Endometrial microvascular endothelial cells (primary cell): ENCODE measurements at regions not wholly inside any gene's neighbourhood (a gene's known extent, or its start where the extent isn't known, plus 50 kb on each side); places are given as distances from the start of the nearest gene placed in this dataset.

Experiments
- in situ Hi-C: cut with HindIII; loops from 2 replicates; pipeline ENCODE4 v1.10.0; 2017; ENCODE audit warnings: low sequenced_read_pairs, low pct_unique_long_range_greater_than_20kb; ENCODE audit errors: inconsistent ontology term

DNA sequence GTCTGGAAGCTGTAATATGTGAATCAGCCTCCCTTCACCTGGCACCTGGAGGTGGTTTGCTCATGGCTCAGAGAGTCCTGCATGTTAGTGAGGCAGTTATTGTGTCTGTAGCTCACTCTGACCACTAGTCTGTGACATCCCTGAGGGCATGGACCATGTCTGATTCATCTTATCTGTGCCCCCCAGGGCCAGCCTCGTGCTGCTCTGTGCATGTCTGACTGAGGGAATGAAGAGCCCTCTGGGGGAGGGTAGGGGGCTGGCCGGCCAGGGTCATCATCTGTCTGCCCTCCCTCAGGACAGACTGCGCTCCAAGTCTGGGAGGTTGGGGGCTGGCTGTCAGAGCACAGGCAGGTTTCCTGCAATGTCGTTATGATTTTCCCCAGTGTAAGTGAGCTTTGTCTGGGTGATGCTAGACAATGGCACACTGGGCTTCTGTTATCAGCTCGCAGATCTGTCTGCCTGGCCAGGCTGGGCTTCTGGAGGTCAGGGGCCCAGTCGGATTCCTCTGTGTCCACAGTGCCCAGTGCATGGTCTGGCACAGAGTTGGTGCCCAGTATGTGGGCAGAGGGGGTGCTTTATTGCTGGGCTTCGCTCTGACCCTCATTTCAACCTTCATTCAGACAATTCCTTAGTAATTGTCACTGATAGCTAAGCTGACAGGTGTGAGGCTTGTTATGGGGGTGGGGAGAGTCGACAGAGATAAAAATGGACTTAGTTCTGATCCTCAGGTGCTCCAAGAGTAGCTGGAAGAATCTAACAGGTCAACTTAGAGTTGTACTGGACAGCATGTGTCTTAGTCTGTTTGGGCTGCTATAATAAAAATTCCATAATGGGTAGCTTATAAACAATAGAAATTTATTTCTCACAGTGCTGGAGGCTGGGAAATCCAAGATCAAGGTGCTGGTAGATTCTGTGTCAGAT, 85.7 kb upstream of the SHB start:
- in situ Hi-C loops = loop anchor here (25.0 kb wide), 2 partner anchors 92 to 183 kb away; partner anchors contain the start of gene SHB

DNA sequence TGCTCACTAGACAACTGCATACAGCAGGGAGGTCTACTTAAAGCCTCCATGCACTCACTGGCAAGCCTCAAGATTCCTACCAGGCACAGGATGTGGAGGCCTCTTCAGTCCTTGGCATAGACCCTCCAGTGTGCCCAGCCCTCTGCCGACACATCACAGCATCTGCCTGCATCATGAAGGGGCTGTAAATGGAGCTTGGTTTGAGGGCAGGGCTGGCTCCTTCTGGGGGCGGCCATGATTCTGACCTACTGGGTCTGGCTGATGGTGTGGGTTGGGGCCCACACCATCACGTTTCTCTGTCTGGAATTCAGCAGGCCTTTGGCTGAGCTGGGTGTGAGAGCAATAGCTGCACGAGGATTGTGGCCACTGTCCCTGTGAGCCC, 84.9 kb upstream of the SHB start:
- in situ Hi-C loops = loop anchor here (25.0 kb wide), 2 partner anchors 92 to 183 kb away; partner anchors contain the start of gene SHB

DNA sequence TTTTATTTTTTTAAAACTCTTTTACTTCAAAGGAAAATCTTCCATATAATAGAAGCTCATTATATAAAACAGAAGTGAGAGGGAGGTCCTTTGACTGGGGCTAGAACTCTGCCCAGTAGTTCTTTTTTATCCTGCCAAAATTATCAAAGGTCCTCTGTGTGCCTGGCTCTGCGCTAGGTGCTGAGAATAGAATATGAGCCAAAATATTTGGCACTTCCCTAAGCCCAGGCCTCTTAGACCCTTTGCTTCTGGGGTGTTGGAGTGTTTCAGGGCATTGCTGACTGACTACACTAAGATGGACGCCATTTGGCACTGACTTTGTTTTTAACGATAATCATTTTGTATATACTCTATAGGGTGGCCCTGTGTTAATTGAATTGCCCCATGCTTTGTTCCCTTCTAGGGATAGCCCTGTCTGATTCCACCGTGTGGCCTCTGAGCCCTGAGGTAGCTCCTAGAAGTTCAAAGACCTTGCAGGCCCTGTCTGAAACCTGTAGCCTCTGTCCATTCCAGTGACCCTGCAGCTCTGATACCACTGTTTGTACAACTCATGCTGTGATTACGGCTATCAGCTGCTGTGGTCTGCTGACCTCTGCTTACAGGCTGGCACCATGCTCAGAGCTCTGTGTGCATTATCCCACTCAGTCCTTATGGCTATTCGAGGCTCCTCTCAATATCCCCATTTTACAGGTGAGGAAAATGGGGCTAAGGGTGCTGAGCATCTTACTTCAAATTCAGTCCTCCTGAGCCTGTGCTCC, 84.3 kb upstream of the SHB start:
- in situ Hi-C loops = loop anchor here (25.0 kb wide), 2 partner anchors 91 to 184 kb away; partner anchors contain the start of gene SHB

DNA sequence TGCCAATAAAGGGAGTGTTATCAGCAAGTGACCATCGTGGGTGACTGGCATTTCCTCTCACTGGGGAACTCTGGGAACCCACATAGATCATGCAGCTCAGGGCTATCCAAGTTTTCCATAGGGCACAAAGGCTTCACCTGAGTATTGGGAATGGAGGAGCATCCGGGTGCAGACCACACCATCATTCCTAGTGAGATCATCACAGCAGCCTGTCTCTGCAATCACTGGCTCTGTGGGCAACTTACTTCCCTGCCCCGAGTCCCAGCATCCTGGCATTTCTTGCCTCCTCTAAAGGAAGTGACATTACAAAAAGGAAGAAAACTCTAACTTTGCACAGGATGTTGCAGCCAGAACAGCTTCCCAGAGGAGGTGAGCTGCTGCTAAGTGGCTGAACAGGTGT, 80.6 kb upstream of the SHB start:
- in situ Hi-C loops = loop anchor here (25.0 kb wide), 2 partner anchors 87 to 188 kb away; partner anchors contain the start of gene SHB

DNA sequence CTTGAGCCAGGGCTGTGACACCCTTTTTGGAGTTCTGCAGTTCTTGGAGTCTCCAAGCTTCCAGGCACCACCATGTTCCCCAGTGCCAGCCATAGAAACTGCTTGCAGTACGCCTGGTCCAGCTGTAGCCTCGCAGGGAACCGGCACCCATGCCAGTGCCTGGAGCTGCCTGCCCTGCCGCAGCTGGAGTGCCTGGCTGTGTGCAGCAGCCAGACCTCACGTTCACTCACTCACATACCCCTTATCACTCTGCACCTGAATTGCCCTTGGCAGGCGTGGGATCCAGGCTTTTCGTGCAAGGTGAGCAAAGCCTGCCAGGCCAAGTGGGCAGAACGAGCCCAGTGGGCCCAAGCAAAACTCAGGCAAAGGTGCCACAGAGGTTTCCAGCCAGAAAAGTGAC, 77.8 kb upstream of the SHB start:
- in situ Hi-C loops = no loop called here

DNA sequence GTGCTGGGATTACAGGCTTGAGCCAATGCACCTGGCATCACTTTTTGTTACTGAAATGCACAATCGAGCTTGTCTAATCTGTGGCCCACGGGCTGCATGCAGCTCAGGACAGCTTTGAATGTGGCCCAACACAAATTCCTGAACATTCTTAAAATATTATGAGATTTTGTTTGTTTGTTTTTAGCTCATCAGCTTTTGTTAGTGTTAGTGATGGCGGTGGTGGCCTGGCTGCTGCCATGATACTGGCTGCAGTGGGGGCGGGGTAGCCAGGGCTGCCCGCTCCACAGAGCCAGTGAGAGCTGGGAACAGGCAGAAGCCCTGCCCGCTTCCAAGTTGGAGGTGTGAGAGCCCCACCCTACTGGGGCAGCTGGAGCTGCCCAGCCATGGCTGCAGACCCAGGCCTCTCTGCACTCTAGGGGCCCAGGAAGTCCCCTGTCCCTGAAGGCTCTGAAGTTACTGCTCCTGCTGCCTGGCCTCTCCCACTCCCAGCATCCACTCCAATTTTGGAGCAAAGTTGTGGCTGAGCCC, 76.6 kb upstream of the SHB start:
- in situ Hi-C loops = no loop called here

DNA sequence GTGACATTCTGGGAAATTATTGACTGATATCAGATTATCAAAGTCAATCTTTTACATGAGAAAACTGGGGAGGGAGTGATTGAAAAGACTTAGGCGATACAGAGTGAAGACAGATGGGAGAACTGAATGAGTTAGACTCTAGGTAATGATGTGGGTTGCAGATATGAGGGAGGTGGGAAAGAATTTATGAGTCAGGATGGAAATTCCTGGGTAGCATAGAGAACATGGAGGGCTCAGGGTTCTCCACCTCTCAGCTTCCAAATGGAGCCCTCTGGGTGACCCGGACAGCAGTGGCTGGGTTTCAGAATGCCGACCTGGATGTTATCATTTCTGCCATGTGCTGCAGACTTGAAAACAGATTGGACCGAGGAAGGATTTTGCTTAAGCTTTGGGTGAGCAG, 75.4 kb upstream of the SHB start:
- in situ Hi-C loops = no loop called here

DNA sequence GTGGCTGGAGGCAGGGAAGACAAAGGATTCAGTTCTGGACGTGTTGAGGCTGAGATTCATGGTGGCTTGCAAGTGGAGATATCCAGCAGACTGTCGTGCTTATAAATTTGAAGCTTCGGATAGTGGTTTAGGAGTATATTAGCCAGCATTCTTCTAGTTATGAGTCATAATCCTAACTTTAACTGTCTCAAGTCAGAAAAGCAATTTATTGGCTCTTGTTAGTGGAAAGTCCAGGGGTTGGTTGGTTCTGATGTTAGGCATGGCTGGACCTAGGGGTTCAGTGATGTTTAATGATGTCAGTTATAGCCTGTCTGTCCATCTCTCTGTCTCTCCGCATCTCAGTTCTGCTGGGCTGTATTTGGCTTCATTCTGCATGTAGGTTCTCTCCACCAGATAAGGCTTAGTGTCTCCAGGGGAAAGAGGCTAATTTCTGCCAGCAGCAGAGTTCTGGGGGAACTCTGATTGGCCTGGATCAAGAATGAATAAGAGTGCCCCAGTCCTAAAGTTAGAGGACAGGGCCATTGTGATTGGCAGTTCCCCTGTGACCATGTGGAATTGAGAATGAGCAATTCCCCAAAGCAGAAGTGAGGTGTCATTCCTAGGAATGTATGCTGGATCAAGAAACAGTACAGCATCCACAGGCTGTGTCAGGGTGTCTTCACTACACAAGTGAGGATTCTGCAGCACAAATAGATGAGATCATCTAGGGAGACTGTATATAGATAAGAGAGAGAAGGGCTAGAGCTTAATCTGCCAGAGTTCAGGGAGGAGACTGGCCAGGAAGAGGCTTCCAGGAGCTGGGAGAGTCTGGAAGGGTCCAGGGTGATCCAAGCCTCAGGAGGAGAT, 72.9 kb upstream of the SHB start:
- in situ Hi-C loops = no loop called here

DNA sequence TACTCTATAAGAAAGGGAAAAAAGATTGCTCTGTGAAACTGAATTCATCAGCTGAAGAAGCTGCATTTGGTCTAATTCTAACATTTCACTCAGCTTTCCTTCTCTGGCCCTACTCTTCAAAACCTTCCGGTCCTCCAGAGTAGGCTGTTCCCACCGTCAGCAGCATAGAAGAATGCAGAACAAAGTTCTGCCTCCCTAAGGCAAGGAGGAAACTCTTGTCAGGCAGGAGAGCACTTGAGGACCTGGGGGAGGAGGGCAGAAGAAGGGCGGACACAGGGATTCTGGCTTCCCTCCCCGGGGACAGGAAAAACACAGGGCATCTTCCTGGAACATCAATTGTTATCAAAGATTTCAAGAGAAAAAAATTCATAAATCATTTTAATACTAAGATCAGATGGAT, 69.2 kb upstream of the SHB start:
- in situ Hi-C loops = no loop called here

DNA sequence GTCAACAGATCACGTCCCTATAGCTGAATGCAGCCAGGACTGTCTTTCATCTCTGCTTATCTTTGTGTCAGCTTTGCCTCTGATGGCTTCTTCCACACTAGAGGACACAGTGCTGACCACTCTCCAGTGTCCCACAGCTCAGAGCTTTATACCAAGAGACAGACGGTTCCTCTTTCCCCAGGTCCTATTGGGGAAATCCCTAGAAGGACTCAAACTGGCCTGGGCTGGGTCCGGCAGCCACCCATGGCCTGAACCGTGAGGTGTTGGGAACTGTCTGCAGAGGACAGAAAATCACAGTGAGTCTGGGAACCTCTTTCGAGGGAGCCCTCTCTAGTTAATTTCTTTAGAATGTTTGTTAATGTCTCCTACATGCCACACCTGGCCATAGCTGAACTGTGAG, 68.3 kb upstream of the SHB start:
- in situ Hi-C loops = no loop called here

DNA sequence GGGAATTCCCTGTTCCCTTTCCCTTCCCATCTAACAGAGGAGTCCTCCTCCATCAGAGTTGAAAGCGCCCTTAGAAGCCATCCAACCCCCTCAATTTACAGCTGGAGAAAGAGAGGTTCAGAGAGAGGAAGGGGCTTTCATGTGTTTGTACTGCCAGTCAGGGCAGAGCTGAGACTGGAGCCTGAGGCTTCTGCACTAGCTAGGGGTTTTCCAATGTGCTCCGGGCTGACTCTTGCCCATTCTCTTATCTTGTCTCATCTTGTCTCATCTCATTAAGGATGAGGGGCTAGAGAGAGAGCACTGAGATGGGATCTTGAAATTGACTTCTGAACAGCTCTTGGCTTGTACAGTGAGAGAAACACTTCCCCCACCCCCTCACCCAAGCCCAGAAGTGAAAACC, 67.4 kb upstream of the SHB start:
- in situ Hi-C loops = no loop called here

DNA sequence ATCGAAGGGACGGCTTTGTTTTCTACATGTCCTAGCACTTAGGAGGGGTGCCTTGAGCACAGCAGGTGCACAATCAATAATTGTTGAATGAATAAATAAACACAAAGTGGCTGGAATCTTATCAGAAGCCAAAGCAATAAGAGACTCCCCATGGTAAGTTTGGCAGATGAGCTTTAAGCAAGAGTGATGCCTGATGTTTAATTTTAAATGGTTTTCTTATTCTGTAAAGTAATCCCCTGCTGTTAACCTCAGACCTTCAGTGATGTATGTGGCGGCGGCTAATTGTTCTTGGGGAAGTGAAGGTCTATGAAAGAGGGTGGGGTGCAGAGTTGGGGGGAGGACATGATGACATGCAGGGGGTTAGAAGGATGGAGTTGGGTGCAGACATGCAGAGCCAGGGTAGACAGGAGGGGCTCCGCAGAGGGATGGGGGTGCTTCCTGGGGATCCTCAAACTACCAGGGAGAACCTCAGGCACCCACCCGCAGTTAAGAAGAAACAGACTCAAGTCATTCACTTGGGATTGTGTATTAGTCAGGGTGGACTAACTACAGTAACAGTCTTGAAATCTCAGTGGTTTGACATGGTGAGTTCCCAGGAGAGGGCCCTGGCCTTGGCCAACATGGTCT, 65.7 kb upstream of the SHB start:
- in situ Hi-C loops = no loop called here

DNA sequence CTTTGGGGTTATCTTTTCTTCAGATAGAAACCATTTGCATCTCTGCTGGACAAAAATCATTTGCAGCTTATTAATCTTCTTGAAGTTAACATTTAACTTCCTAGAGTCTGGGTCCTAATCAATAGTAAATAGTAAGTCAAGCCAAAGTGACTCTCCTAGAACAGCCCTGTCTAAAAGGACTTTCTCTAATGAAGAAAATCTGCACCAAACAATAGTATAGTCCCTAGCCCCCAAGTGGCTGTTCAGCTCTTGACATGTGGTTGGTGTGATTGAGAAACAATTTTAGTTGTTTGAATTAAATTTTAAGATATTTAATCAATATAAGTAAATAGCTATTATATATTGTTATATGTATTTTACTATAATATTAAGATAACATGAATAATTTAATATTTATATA, 64.6 kb upstream of the SHB start:
- in situ Hi-C loops = no loop called here

DNA sequence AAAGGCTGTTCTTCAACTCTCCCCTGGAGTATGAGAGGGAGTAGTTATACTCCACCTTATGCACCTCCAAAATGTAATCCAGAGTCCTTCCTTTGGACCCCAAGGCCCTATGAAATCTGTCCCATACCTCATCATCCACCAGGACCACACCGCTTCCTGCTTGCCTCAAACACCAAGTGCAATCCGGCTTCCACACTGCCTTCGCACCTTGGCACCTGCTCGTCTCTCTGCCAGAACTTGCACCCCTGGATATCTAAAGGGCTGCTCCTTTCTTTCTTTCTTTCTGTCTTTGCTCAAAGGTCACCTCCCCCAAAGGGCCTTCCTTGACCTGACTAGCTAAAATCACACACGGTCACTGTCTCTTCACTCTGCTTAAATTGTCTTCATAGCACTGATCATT, 63.9 kb upstream of the SHB start:
- in situ Hi-C loops = no loop called here

DNA sequence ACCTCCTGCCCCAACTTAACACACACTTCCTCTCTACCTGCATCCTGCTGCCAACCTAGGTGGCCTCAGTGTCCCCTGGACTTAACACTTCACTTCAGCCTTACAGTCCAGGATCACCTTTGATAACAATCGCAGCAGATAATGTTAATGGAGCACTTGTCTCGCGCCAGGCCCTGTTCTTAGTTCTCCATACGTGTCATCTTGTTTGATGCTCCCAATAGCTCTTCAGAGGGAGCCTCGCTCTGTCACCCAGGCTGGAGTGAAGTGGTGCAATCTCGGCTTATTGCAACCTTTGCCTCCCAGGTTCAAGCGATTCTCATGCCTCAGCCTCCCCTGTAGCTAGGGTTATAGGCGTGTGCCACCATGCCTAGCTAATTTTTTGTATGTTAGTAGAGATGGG, 62.7 kb upstream of the SHB start:
- in situ Hi-C loops = no loop called here

DNA sequence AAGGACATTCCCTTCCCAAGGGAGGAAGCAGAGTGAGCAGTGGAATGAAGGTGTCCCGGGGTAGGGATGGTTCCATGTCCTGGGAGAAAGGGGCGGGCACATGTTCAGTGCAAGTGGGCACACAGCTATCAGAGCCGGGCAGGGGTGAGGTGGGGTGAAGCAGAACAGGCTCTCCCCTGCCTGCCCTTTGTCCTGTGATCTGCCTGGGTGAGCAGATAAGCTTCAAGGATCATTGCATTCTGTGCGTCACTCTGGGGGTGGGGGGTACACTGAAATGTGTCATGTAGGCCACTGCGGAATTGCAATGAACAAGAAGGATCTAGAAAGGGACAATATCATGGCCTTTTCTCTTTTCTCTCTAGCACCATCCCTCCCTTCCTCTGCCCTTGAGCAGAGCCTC, 61.7 kb upstream of the SHB start:
- in situ Hi-C loops = no loop called here

DNA sequence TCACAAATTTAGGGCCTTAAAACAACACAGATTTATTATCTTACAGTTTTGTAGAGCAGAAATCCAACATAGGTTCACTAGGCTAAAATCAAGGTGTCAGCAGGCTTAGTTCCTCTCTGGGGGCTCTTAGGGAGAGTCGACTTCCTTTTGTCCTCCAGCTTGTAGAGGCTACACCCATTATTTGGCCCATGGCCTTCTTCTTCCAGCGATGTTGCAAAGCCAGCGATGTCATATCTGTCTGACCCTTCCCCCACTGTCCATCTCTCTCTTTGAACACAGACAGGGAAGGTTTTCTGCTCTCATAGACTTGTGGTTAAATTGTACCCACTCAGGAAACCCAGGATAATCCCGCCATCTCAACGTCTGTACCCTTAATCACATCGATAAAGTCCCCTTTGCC, 60.3 kb upstream of the SHB start:
- in situ Hi-C loops = no loop called here

DNA sequence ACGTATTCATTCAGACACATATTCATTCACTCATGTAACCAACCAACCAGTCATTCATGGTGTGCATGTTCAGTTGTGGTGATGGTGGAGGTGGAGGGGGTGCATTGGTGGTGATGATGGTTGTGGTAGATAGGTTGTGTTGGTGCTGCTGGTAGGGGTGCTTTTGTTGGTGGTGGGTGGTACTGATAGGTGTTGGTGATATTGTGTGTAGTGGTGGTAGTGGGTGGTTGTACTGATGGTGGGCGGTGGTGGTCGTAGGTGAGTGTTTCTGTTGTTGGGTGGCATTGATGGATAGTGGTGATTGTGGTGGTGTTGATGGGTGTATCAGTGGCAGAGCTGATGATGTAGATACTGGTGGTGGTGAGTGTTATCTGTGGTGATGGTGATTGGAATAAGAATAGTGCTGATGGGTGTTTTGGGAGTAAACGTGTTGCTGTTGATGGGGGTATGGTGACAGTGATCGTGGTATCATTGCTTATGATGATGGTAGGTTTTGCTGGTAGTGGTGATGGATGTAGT, 59.8 kb upstream of the SHB start:
- in situ Hi-C loops = no loop called here
